Activated T-cell treated with anti-CD3 and anti-CD28 coated beads, Interleukin-2, amount 50 U/mL, for 24 hours (primary cell): ENCODE measurements at regions not wholly inside any gene's neighbourhood (a gene's known extent, or its start where the extent isn't known, plus 50 kb on each side); places are given as distances from the start of the nearest gene placed in this dataset.
"Not testable (repeated sequence)": the region's sequence is repeated elsewhere in the genome, so short reads cannot be mapped to it uniquely, and the experiment has no call there.

Source experiments
- DNase-seq: peaks from one replicate; pipeline ENCODE4 v3.0.0-alpha.2; 2020
- H3K27ac Mint-ChIP-seq: 2 replicates; pipeline ENCODE4 v1.8.0; 2020; ENCODE audit warnings: mild to moderate bottlenecking, mixed read lengths
- H3K27me3 Mint-ChIP-seq: 2 replicates; pipeline ENCODE4 v1.8.0; 2020; ENCODE audit warnings: mixed read lengths
- H3K36me3 Mint-ChIP-seq: 2 replicates; pipeline ENCODE4 v1.8.0; 2020; ENCODE audit warnings: low read depth, mixed read lengths
- H3K4me1 Mint-ChIP-seq: 2 replicates; pipeline ENCODE4 v1.8.0; 2020; ENCODE audit warnings: low read depth, mixed read lengths
- H3K4me3 Mint-ChIP-seq: 2 replicates; pipeline ENCODE4 v1.8.0; 2020; ENCODE audit warnings: mild to moderate bottlenecking, moderate library complexity, mixed read lengths
- H3K9me3 Mint-ChIP-seq: 2 replicates; pipeline ENCODE4 v1.8.0; 2020; ENCODE audit warnings: mixed read lengths

GRCh38 chr5:89204756-89205155 is 321.8 kb upstream of the MEF2C start:
- no peak for DNase-seq
- peaks cover 7% of the 10 kb centered on the region for H3K9me3 Mint-ChIP-seq
- H3K4me1 Mint-ChIP-seq, result no peaks in the 10 kb centered on the region
- no peaks in the 10 kb centered on the region for H3K36me3 Mint-ChIP-seq
- H3K4me3 Mint-ChIP-seq, result no peak overlapping the region
- no peaks in the 10 kb centered on the region for H3K27me3 Mint-ChIP-seq
- no peak overlapping the region for H3K27ac Mint-ChIP-seq

GRCh38 chr5:89203611-89204010 is 320.6 kb upstream of the MEF2C start:
- Mint-ChIP-seq H3K9me3 (peaks cover 9% of the 10 kb centered on the region), H3K27me3 (no peaks in the 10 kb centered on the region)

GRCh38 chr5:89200899-89201298 is 317.9 kb upstream of the MEF2C start:
- Mint-ChIP-seq H3K4me1 (no peaks in the 10 kb centered on the region), H3K9me3 (peaks cover 19% of the 10 kb centered on the region), H3K27ac (no peak overlapping the region), H3K27me3 (no peaks in the 10 kb centered on the region), H3K4me3 (no peak overlapping the region), H3K36me3 (no peaks in the 10 kb centered on the region)
- no peak for DNase-seq

More at GRCh38 chr5:89203611-89204010, 320.6 kb upstream of the MEF2C start:
- DNase-seq, result no peak
- no peaks in the 10 kb centered on the region for H3K4me1 Mint-ChIP-seq
- no peak overlapping the region for H3K4me3 Mint-ChIP-seq
- H3K36me3 Mint-ChIP-seq, result no peaks in the 10 kb centered on the region
- H3K27ac Mint-ChIP-seq, result no peak overlapping the region

GRCh38 chr5:89199306-89199705 is 316.3 kb upstream of the MEF2C start:
- H3K27me3 Mint-ChIP-seq, result no peaks in the 10 kb centered on the region
- no peak for DNase-seq
- no peaks in the 10 kb centered on the region for H3K36me3 Mint-ChIP-seq
- peaks cover 19% of the 10 kb centered on the region for H3K9me3 Mint-ChIP-seq
- no peak overlapping the region for H3K27ac Mint-ChIP-seq
- no peaks in the 10 kb centered on the region for H3K4me1 Mint-ChIP-seq
- H3K4me3 Mint-ChIP-seq, result no peak overlapping the region

DNA sequence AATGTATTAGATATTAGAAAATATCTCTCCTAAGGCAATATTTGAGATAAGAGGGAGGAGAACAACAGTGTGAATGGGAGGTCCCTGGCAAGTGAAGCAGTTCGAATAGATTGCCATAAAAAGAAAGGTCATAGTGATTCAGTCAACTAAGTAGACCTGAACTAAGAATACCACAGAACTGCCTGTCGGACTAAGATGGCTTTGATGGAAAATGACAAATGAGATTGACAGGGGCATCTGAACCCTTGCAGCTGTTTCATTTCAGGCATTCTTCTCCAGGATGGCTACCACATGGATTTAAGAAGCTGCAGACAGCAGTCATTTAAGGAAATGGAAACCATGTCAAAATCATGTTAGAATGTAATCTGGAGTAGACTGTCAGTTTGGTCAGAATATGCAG is 308.4 kb upstream of the MEF2C start:
- no peaks in the 10 kb centered on the region for H3K27me3 Mint-ChIP-seq
- no peaks in the 10 kb centered on the region for H3K36me3 Mint-ChIP-seq
- no peak for DNase-seq
- no peaks in the 10 kb centered on the region for H3K4me1 Mint-ChIP-seq
- no peak overlapping the region for H3K27ac Mint-ChIP-seq
- H3K9me3 Mint-ChIP-seq, result peaks cover 8% of the 10 kb centered on the region
- no peak overlapping the region for H3K4me3 Mint-ChIP-seq

GRCh38 chr5:89190515-89191265 is 307.7 kb upstream of the MEF2C start:
- Mint-ChIP-seq H3K27ac (no peak overlapping the region), H3K36me3 (no peaks in the 10 kb centered on the region), H3K4me3 (no peak overlapping the region), H3K9me3 (peaks cover 8% of the 10 kb centered on the region), H3K27me3 (no peaks in the 10 kb centered on the region), H3K4me1 (no peaks in the 10 kb centered on the region)
- no peak for DNase-seq

- H3K9me3 Mint-ChIP-seq, result peaks cover 4% of the 10 kb centered on the region
- no peaks in the 10 kb centered on the region for H3K27me3 Mint-ChIP-seq
- no peak overlapping the region for H3K4me3 Mint-ChIP-seq
- H3K4me1 Mint-ChIP-seq, result no peaks in the 10 kb centered on the region
- H3K36me3 Mint-ChIP-seq, result no peaks in the 10 kb centered on the region
- no peak overlapping the region for H3K27ac Mint-ChIP-seq
- DNase-seq, result no peak
These were observed 305.0 kb upstream of the MEF2C start for GRCh38 chr5:89187883-89188465.

DNA sequence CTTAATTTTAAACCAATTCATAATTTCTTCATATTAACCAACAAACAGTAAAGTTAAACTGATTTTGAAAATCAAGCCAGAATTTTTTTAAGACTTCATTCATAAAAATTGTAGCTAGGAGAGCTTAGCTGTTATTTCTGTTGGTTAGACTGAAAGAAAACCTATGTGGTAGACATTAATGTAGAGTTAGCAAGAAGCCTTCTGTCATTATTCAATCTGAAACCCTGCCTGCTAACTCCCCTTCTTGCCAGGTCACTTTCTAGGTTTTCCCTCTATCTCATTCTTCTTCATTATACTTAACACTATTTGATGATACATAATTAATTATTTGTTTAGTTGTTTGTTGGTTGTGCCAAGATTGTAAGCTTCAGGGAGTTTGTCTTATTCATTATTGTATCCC is 304.3 kb upstream of the MEF2C start:
- Mint-ChIP-seq H3K4me1 (no peaks in the 10 kb centered on the region), H3K4me3 (no peak overlapping the region), H3K27me3 (no peaks in the 10 kb centered on the region), H3K9me3 (peaks cover 3% of the 10 kb centered on the region), H3K27ac (no peak overlapping the region), H3K36me3 (no peaks in the 10 kb centered on the region)
- DNase-seq, result no peak

DNA sequence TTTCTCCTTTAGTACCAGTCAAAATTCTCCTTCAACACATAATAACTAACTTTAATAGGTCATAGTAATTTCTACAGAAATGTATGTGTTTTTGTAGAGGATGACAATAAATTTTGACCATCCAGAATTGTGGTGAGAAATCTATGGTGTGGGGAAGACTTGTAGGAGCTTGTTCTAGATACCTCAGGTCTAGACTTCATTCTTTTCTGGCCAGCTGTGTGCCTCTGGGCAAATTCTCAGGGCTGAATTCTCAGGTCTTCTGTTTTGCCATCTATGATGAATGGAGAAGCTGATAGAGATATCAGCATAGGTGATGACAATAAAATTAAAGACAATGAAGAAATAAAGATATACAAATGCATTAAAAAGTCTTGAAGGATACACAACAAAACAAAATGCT is 298.6 kb upstream of the MEF2C start:
- no peak for DNase-seq
- Mint-ChIP-seq H3K4me3 (no peak overlapping the region), H3K27me3 (no peaks in the 10 kb centered on the region), H3K36me3 (no peaks in the 10 kb centered on the region), H3K9me3 (no peaks in the 10 kb centered on the region), H3K27ac (no peak overlapping the region), H3K4me1 (no peaks in the 10 kb centered on the region)

- Mint-ChIP-seq H3K27me3 (no peaks in the 10 kb centered on the region), H3K4me3 (no peak overlapping the region), H3K9me3 (no peaks in the 10 kb centered on the region), H3K27ac (no peak overlapping the region), H3K4me1 (no peaks in the 10 kb centered on the region), H3K36me3 (no peaks in the 10 kb centered on the region)
- no peak for DNase-seq
These were observed 296.7 kb upstream of the MEF2C start for GRCh38 chr5:89179731-89180130.

GRCh38 chr5:89178541-89178940 is 295.6 kb upstream of the MEF2C start:
- Mint-ChIP-seq H3K36me3 (no peaks in the 10 kb centered on the region), H3K27me3 (no peaks in the 10 kb centered on the region), H3K4me1 (no peaks in the 10 kb centered on the region)

DNA sequence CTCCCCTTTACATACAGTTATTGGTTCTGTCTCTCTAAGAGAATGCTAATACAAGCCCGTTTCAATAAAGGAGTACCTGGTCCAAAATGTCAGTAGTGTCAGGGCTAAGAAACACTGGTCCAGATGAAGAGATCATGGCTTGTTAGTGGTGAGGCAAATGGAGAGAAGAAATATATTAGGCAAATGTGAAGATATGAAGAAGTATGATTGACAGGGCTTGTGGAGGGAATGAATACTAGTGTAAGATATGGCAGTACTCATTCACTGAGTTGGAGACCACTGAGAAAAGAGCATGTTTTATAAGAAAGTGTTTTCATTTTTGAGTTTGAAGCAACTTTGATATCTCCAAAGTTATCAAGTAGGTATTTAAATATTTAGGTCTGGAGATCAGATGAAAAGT is 290.5 kb upstream of the MEF2C start:
- Mint-ChIP-seq H3K36me3 (no peaks in the 10 kb centered on the region), H3K27me3 (no peaks in the 10 kb centered on the region), H3K4me1 (no peaks in the 10 kb centered on the region), H3K4me3 (no peak overlapping the region), H3K9me3 (no peaks in the 10 kb centered on the region), H3K27ac (no peak overlapping the region)
- DNase-seq, result no peak

More at GRCh38 chr5:89178541-89178940, 295.6 kb upstream of the MEF2C start:
- DNase-seq, result no peak
- Mint-ChIP-seq H3K9me3 (no peaks in the 10 kb centered on the region), H3K4me3 (no peak overlapping the region), H3K27ac (no peak overlapping the region)

GRCh38 chr5:89168766-89169165 is 285.8 kb upstream of the MEF2C start:
- no peaks in the 10 kb centered on the region for H3K4me1 Mint-ChIP-seq
- H3K9me3 Mint-ChIP-seq, result peaks cover 3% of the 10 kb centered on the region
- H3K36me3 Mint-ChIP-seq, result no peaks in the 10 kb centered on the region
- H3K4me3 Mint-ChIP-seq, result no peak overlapping the region
- no peaks in the 10 kb centered on the region for H3K27me3 Mint-ChIP-seq
- DNase-seq, result no peak
- no peak overlapping the region for H3K27ac Mint-ChIP-seq

DNA sequence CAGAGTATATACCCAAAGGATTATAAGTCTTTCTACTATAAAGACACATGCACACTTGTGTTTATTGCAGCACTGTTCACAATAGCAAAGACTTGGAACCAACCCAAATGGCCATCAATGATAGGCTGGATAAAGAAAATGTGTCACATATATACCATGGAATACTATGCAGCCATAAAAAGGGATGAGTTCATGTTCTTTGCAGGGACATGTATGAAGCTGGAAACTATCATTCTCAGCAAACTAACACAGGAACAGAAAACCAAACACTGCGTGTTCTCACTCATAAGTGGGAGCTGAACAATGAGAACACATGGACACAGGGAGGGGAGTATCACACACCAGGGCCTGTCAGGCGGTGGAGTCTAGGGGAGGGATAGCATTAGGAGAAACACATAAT is 281.7 kb upstream of the MEF2C start:
- not testable (repeated sequence) for H3K4me3 Mint-ChIP-seq, H3K27ac Mint-ChIP-seq, H3K36me3 Mint-ChIP-seq, H3K9me3 Mint-ChIP-seq, H3K4me1 Mint-ChIP-seq, H3K27me3 Mint-ChIP-seq, DNase-seq

DNA sequence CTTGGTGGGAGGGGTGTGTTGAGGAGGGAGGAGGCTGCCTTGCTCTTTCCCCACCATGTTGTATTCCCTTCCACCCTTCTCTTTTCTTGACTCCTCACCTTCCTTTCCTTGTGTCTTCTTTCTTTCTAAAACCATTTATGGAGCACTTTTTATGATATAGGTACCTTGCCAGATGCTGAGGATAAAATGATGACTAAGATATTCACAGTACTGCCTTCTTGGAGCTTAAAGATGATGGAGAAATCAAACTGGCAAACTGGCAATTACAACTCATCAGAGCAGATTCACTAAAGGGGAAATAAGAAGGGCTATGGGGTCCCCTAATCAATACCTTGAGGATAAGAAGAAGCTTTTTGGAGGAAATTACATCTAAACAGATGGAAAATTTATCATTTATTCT is 273.2 kb upstream of the MEF2C start:
- H3K9me3 Mint-ChIP-seq, result no peaks in the 10 kb centered on the region
- H3K4me3 Mint-ChIP-seq, result no peak overlapping the region
- no peak overlapping the region for H3K27ac Mint-ChIP-seq
- H3K4me1 Mint-ChIP-seq, result no peaks in the 10 kb centered on the region
- DNase-seq, result no peak
- no peaks in the 10 kb centered on the region for H3K27me3 Mint-ChIP-seq
- H3K36me3 Mint-ChIP-seq, result no peaks in the 10 kb centered on the region
